H9 (cell line): ENCODE measurements at regions not wholly inside any gene's neighbourhood (a gene's known extent, or its start where the extent isn't known, plus 50 kb on each side); places are given as distances from the start of the nearest gene placed in this dataset.

Experiments used
- DNase-seq: peaks from one replicate; pipeline ENCODE4 v3.0.0-alpha.2; 2017
- H2AFZ ChIP-seq: one replicate; pipeline ENCODE4 v1.6.1; 2013; ENCODE audit warnings: mild to moderate bottlenecking, low read length, control low read depth, moderate library complexity
- H2AK5ac ChIP-seq: 2 replicates; pipeline ENCODE4 v1.6.1; 2013; ENCODE audit warnings: low read length, control low read depth, mixed read lengths; ENCODE audit not compliant: insufficient read length
- H2BK120ac ChIP-seq: one replicate; pipeline ENCODE4 v1.6.1; 2013; ENCODE audit warnings: low read depth, mild to moderate bottlenecking, low read length, control low read depth, inconsistent platforms; ENCODE audit not compliant: poor library complexity, severe bottlenecking
- H2BK12ac ChIP-seq: 2 replicates; pipeline ENCODE4 v1.6.1; 2013; ENCODE audit warnings: low read length, control low read depth, mixed read lengths, low read depth; ENCODE audit not compliant: insufficient read length
- H2BK15ac ChIP-seq: 2 replicates; pipeline ENCODE4 v1.6.1; 2013; ENCODE audit warnings: low read depth, low read length, control low read depth
- H2BK20ac ChIP-seq: one replicate; pipeline ENCODE4 v1.6.1; 2013; ENCODE audit warnings: low read depth, mild to moderate bottlenecking, low read length, control low read depth, inconsistent platforms; ENCODE audit not compliant: poor library complexity, severe bottlenecking
- H2BK5ac ChIP-seq: 2 replicates; pipeline ENCODE4 v1.6.1; 2013; ENCODE audit warnings: low read length, control low read depth, mixed read lengths; ENCODE audit not compliant: insufficient read length
- H3K14ac ChIP-seq: 2 replicates; pipeline ENCODE4 v1.6.1; 2013; ENCODE audit warnings: low read length, control low read depth; ENCODE audit not compliant: insufficient read depth
- H3K18ac ChIP-seq: 2 replicates; pipeline ENCODE4 v1.6.1; 2013; ENCODE audit warnings: low read depth, mild to moderate bottlenecking, mixed read lengths, low read length, control low read depth; ENCODE audit not compliant: insufficient read length
- H3K23ac ChIP-seq: 2 replicates; pipeline ENCODE4 v1.6.1; 2013; ENCODE audit warnings: low read length, control low read depth, mixed read lengths, low read depth; ENCODE audit not compliant: insufficient read length
- H3K23me2 ChIP-seq: 2 replicates; pipeline ENCODE4 v1.6.1; 2013; ENCODE audit warnings: low read depth, mild to moderate bottlenecking, mixed read lengths, low read length, control low read depth; ENCODE audit not compliant: insufficient read length, poor library complexity, severe bottlenecking
- H3K27ac ChIP-seq: 2 replicates; pipeline ENCODE4 v1.5.1; 2013; ENCODE audit warnings: low read length, control low read depth, mixed read lengths, low read depth; ENCODE audit not compliant: insufficient read length
- H3K27me3 ChIP-seq: 2 replicates; pipeline ENCODE4 v1.6.1; 2013; ENCODE audit warnings: low read length, control low read depth, inconsistent platforms; ENCODE audit not compliant: insufficient read depth
- H3K4ac ChIP-seq: 2 replicates; pipeline ENCODE4 v1.6.1; 2013; ENCODE audit warnings: low read depth, mild to moderate bottlenecking, control low read depth, inconsistent platforms, low read length, moderate library complexity
- H3K4me1 ChIP-seq: 2 replicates; pipeline ENCODE4 v1.6.1; 2013; ENCODE audit warnings: low read length, control low read depth, inconsistent platforms; ENCODE audit not compliant: insufficient read depth
- H3K4me2 ChIP-seq: 2 replicates; pipeline ENCODE4 v1.6.1; 2013; ENCODE audit warnings: low read length, control low read depth, mixed read lengths; ENCODE audit not compliant: insufficient read length, insufficient read depth
- H3K56ac ChIP-seq: 2 replicates; pipeline ENCODE4 v1.6.1; 2013; ENCODE audit warnings: low read depth, mild to moderate bottlenecking, mixed read lengths, low read length, control low read depth; ENCODE audit not compliant: insufficient read length
- H3K79me1 ChIP-seq: 2 replicates; pipeline ENCODE4 v1.6.1; 2013; ENCODE audit warnings: low read depth, mild to moderate bottlenecking, moderate library complexity, low read length, control low read depth, inconsistent platforms; ENCODE audit not compliant: insufficient read depth, poor library complexity, severe bottlenecking
- H3K79me2 ChIP-seq: 2 replicates; pipeline ENCODE4 v1.6.1; 2013; ENCODE audit warnings: low read length, control low read depth, inconsistent platforms; ENCODE audit not compliant: insufficient read depth
- H3K9ac ChIP-seq: 2 replicates; pipeline ENCODE4 v1.6.1; 2013; ENCODE audit warnings: low read length, control low read depth, mixed read lengths; ENCODE audit not compliant: insufficient read length; ENCODE audit errors: extremely low read depth
- H3K9me3 ChIP-seq: one replicate; pipeline ENCODE4 v1.6.1; 2013; ENCODE audit warnings: low read depth, low read length, inconsistent platforms; ENCODE audit not compliant: control insufficient read depth
- H3T11ph ChIP-seq: one replicate; pipeline ENCODE4 v1.6.1; 2013; ENCODE audit warnings: mild to moderate bottlenecking, low read length, control low read depth, inconsistent platforms
- H4K20me1 ChIP-seq: one replicate; pipeline ENCODE4 v1.6.1; 2013; ENCODE audit not compliant: control insufficient read depth, insufficient read length, insufficient read depth
- H4K5ac ChIP-seq: 2 replicates; pipeline ENCODE4 v1.6.1; 2013; ENCODE audit warnings: low read depth, mild to moderate bottlenecking, mixed read lengths, low read length, control low read depth; ENCODE audit not compliant: insufficient read length
- H4K8ac ChIP-seq: replicated peaks from 2 replicates; pipeline ENCODE4 v1.6.1; 2013; ENCODE audit warnings: low read length, control low read depth, mixed read lengths, low read depth; ENCODE audit not compliant: insufficient read length
- H4K91ac ChIP-seq: 2 replicates; pipeline ENCODE4 v1.6.1; 2013; ENCODE audit warnings: low read depth, mild to moderate bottlenecking, moderate library complexity, mixed read lengths, low read length, control low read depth; ENCODE audit not compliant: insufficient read length
- H3K27ac Mint-ChIP-seq, 3 experiments: 2 replicates in 2 of 3; 3 replicates in 1 of 3; pipeline ENCODE4 v1.8.0; 2020 to 2021; ENCODE audit warnings: mixed read lengths in 3 of 3, mild to moderate bottlenecking in 1 of 3, moderate library complexity in 1 of 3
- H3K27me3 Mint-ChIP-seq: 2 replicates; pipeline ENCODE4 v1.8.0; 2021; ENCODE audit warnings: low read depth, mild to moderate bottlenecking, moderate library complexity, mixed read lengths
- H3K36me3 Mint-ChIP-seq, 3 experiments: 2 replicates in 2 of 3; 3 replicates in 1 of 3; pipeline ENCODE4 v1.8.0; 2020 to 2021; ENCODE audit warnings: low read depth in 3 of 3, mixed read lengths in 3 of 3; ENCODE audit not compliant: insufficient read depth in 1 of 3
- H3K4me1 Mint-ChIP-seq, 2 experiments: 2 replicates each; pipeline ENCODE4 v1.8.0; 2020; ENCODE audit warnings: mixed read lengths in 2 of 2
- H3K4me3 Mint-ChIP-seq, 2 experiments: 2 replicates in 1 of 2; 3 replicates in 1 of 2; pipeline ENCODE4 v1.8.0; 2020 to 2021; ENCODE audit warnings: mild to moderate bottlenecking in 2 of 2, mixed read lengths in 2 of 2, moderate library complexity in 1 of 2
- H3K9me3 Mint-ChIP-seq, 2 experiments: 2 replicates in 1 of 2; 3 replicates in 1 of 2; pipeline ENCODE4 v1.8.0; 2020; ENCODE audit warnings: mild to moderate bottlenecking in 2 of 2, mixed read lengths in 2 of 2, moderate library complexity in 1 of 2
- WGBS: extraction: QIAGEN DNeasy Blood & Tissue Kit; methylation state at CpG from one replicate; pipeline ENCODE4 v1.1.7; 2013; ENCODE audit warnings: missing lambda C conversion rate, low lambda C conversion rate, mixed read lengths; ENCODE audit not compliant: insufficient read length; ENCODE audit errors: extremely low coverage; 5-methylcytosine and 5-hydroxymethylcytosine counted together
- TF ChIP-seq, protein P1 (sequence below): fragments of 200-600 bp; sonication (generic); conservative IDR thresholded peaks from 3 replicates; pipeline ENCODE4 v1.8.0; 2021; ENCODE audit warnings: antibody characterized with exemption, mild to moderate bottlenecking

DNA sequence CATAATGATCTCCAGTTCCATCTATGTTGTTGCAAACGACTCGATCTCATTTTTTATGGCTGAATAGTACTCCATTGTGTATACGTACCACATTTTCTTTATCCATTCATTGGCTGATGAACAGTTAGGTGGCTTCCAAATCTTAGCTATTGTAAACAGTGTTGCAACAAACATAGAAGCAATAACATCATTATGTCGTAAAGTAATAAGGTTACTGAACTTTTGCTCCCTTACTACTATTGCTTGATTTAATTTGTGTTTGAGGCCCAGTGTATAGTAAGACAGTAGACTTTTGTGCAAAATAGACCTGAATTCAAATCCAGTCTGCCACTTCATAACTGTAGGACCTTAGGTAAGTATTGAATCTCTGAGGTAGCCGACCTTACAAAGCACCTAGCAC, 200.1 kb upstream of the CELF2 start:
- no peak for DNase-seq
- Mint-ChIP-seq H3K27me3 (no peaks in the 10 kb centered on the region; the same call in 1 of the 2 replicates), H3K4me1 (peaks cover 4 to 6% of the 10 kb centered on the region in 2 experiments), H3K27ac (no peak overlapping the region; a peak in 1 of 7 replicates), H3K36me3 (peaks cover 6 to 18% (median 14%) of the 10 kb centered on the region in 3 experiments; a peak in 6 of 7 replicates), H3K4me3 (no peak overlapping the region), H3K9me3 (peaks cover 13 to 16% of the 10 kb centered on the region in 2 experiments)
- Histone ChIP-seq H4K5ac (no peak overlapping the region), H3K79me1 (no peaks in the 10 kb centered on the region), H3K4me1 (no peaks in the 10 kb centered on the region), H2AFZ (no peak overlapping the region), H2BK120ac (no peak overlapping the region), H2BK12ac (no peak overlapping the region), H4K8ac (no peak overlapping the region), H2BK20ac (no peak overlapping the region), H3T11ph (no peak overlapping the region), H3K14ac (no peak overlapping the region), H2BK5ac (no peak overlapping the region), H3K79me2 (no peaks in the 10 kb centered on the region), H3K9me3 (no peaks in the 10 kb centered on the region), H3K4me2 (no peak overlapping the region), H3K27ac (no peak overlapping the region), H2AK5ac (no peak overlapping the region), H3K4ac (no peak overlapping the region), H3K23me2 (no peaks in the 10 kb centered on the region), H4K20me1 (no peaks in the 10 kb centered on the region), H4K91ac (no peak overlapping the region), H3K18ac (no peak overlapping the region), H2BK15ac (no peak overlapping the region), H3K23ac (no peak overlapping the region), H3K9ac (no peak overlapping the region), H3K27me3 (no peaks in the 10 kb centered on the region), H3K56ac (no peak overlapping the region)
- TF ChIP-seq, protein P1, sequence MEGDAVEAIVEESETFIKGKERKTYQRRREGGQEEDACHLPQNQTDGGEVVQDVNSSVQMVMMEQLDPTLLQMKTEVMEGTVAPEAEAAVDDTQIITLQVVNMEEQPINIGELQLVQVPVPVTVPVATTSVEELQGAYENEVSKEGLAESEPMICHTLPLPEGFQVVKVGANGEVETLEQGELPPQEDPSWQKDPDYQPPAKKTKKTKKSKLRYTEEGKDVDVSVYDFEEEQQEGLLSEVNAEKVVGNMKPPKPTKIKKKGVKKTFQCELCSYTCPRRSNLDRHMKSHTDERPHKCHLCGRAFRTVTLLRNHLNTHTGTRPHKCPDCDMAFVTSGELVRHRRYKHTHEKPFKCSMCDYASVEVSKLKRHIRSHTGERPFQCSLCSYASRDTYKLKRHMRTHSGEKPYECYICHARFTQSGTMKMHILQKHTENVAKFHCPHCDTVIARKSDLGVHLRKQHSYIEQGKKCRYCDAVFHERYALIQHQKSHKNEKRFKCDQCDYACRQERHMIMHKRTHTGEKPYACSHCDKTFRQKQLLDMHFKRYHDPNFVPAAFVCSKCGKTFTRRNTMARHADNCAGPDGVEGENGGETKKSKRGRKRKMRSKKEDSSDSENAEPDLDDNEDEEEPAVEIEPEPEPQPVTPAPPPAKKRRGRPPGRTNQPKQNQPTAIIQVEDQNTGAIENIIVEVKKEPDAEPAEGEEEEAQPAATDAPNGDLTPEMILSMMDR = no peak
- WGBS = no CpG with 5 or more reads among the region's 5 CpGs
